ENCODE measurements at regions not wholly inside any gene's neighbourhood (a gene's known extent, or its start where the extent isn't known, plus 50 kb on each side); places are given as distances from the start of the nearest gene placed in this dataset.

DNA sequence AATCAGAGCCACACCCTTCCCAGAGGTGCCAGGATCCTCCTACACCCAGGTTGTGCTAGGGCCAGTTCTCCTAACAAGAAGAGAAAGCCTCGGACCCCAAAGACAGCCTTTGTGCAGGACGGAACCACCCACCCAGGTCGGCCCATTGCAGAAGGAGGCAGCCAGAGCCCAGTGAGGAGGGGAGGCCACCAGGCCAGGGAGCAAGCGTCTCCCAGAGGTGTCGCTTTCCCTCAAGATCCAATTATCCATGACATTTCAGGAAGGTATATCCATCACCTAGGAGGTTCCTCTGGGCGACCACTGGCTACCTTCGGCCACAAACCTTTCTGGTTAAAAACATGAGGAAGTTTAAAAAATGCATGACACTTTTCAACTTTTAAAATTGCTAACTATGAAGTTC lies 87.4 kb upstream of the THBS2 start:
- Histone ChIP-seq H3K9me1 (ENCODE audit: control insufficient read depth, extremely low read depth, insufficient read depth, low read length) (no peaks in the 10 kb centered on the region), H3K4me1 (ENCODE audit: control insufficient read depth, extremely low read depth, insufficient read depth, low read length) (peaks cover 61% of the 10 kb centered on the region), H3K4me3 (ENCODE audit: control insufficient read depth in 2 of 3, extremely low read depth in 1 of 3, insufficient read depth in 2 of 3, low read depth in 1 of 3, low read length in 3 of 3) (no peak overlapping the region), H3K36me3 (ENCODE audit: control insufficient read depth in 2 of 2, extremely low read depth in 1 of 2, insufficient read depth in 2 of 2, low read length in 2 of 2) (no peaks in the 10 kb centered on the region), H3K79me2 (ENCODE audit: control insufficient read depth, insufficient read depth, low read length) (no peaks in the 10 kb centered on the region), H4K20me1 (ENCODE audit: control insufficient read depth, extremely low read depth, insufficient read depth, low read length) (no peaks in the 10 kb centered on the region), H3K9me3 (ENCODE audit: control insufficient read depth, low read depth, low read length) (no peaks in the 10 kb centered on the region), H3K4me2 (ENCODE audit: control insufficient read depth, extremely low read depth, insufficient read depth, low read depth, low read length) (no peak overlapping the region), H3K27ac (ENCODE audit: control insufficient read depth, insufficient read depth, low read length) (no peak overlapping the region), H3K9ac (ENCODE audit: control insufficient read depth, extremely low read depth, insufficient read depth, low read length) (no peak overlapping the region), H3K27me3 (ENCODE audit: control insufficient read depth, extremely low read depth, insufficient read depth, low read length) (no peaks in the 10 kb centered on the region), H2AFZ (ENCODE audit: control insufficient read depth, low read length) (no peak overlapping the region)
- no peak for FAIRE-seq
- DNase-seq (ENCODE audit: low read depth, low spot score), result no peak
- dilution Hi-C loops (cut with MboI; ENCODE audit: extremely low pct_ligation_motif_present, low sequenced_read_pairs), result no loop called here
- TF ChIP-seq EZH2 (IDR thresholded peaks at IDR 0.05; ENCODE audit: low read length) (no peak), CTCF (optimal IDR thresholded peaks at IDR 0.05 in 1 of 3, IDR thresholded peaks at IDR 0.05 in 1 of 3, conservative IDR thresholded peaks at IDR 0.05 in 1 of 3; ENCODE audit: extremely low read depth in 1 of 3, insufficient read depth in 2 of 3, low read length in 3 of 3) (no peak)

GRCh38 chr6:169340395-169340794 lies 86.7 kb upstream of the THBS2 start:
- peaks cover 61% of the 10 kb centered on the region for H3K4me1 ChIP-seq (ENCODE audit: control insufficient read depth, extremely low read depth, insufficient read depth, low read length)
- no peaks in the 10 kb centered on the region for H3K36me3 ChIP-seq (ENCODE audit: control insufficient read depth in 2 of 2, extremely low read depth in 1 of 2, insufficient read depth in 2 of 2, low read length in 2 of 2)
- FAIRE-seq, result no peak
- H4K20me1 ChIP-seq (ENCODE audit: control insufficient read depth, extremely low read depth, insufficient read depth, low read length), result no peaks in the 10 kb centered on the region
- peak overlapping the region; percentile 46 for H3K9ac ChIP-seq (ENCODE audit: control insufficient read depth, extremely low read depth, insufficient read depth, low read length)
- H3K4me2 ChIP-seq (ENCODE audit: control insufficient read depth, extremely low read depth, insufficient read depth, low read depth, low read length), result peak overlapping the region; percentile 70
- H3K79me2 ChIP-seq (ENCODE audit: control insufficient read depth, insufficient read depth, low read length), result no peaks in the 10 kb centered on the region
- no peaks in the 10 kb centered on the region for H3K27me3 ChIP-seq (ENCODE audit: control insufficient read depth, extremely low read depth, insufficient read depth, low read length)
- H3K4me3 ChIP-seq (ENCODE audit: control insufficient read depth in 2 of 3, extremely low read depth in 1 of 3, insufficient read depth in 2 of 3, low read depth in 1 of 3, low read length in 3 of 3), result peak overlapping the region in 1 of 3 experiments; percentile 36
- dilution Hi-C loops (cut with MboI; ENCODE audit: extremely low pct_ligation_motif_present, low sequenced_read_pairs), result no loop called here
- H3K9me3 ChIP-seq (ENCODE audit: control insufficient read depth, low read depth, low read length), result no peaks in the 10 kb centered on the region
- H3K27ac ChIP-seq (ENCODE audit: control insufficient read depth, insufficient read depth, low read length), result peak overlapping the region; percentile 45
- no peak for DNase-seq (ENCODE audit: low read depth, low spot score)
- no peak for TF ChIP-seq CTCF (optimal IDR thresholded peaks at IDR 0.05 in 1 of 3, IDR thresholded peaks at IDR 0.05 in 1 of 3, conservative IDR thresholded peaks at IDR 0.05 in 1 of 3; ENCODE audit: extremely low read depth in 1 of 3, insufficient read depth in 2 of 3, low read length in 3 of 3)
- no peak for TF ChIP-seq EZH2 (IDR thresholded peaks at IDR 0.05; ENCODE audit: low read length)
- no peaks in the 10 kb centered on the region for H3K9me1 ChIP-seq (ENCODE audit: control insufficient read depth, extremely low read depth, insufficient read depth, low read length)
- no peak overlapping the region for H2AFZ ChIP-seq (ENCODE audit: control insufficient read depth, low read length)

Measured in keratinocyte (primary cell).